Heart left ventricle (tissue), 16 donors: ENCODE measurements at regions not wholly inside any gene's neighbourhood (a gene's known extent, or its start where the extent isn't known, plus 50 kb on each side); places are given as distances from the start of the nearest gene placed in this dataset.

Source experiments
- ATAC-seq, 4 donors: fragments of 200-7000 bp; cut with Tn5 transposase; one replicate each; pipeline ENCODE4 v1.9.1; 2020 to 2022; ENCODE audit warnings: moderate library complexity in 4 of 4, mild to moderate bottlenecking in 3 of 4, moderate number of reproducible peaks in 1 of 4
- DNase-seq, 5 donors: peaks; one replicate each; pipeline ENCODE4 v3.0.0-alpha.2; 2020
- H3K27ac ChIP-seq, 12 donors: fragments of 200-600 bp; sonication (generic) in 4 of 12; one replicate each; pipeline versions ENCODE4 v1.5.0 to v1.8.0; 2016 to 2022; ENCODE audit warnings: mild to moderate bottlenecking in 2 of 12
- H3K27me3 ChIP-seq, 9 donors: fragments of 200-600 bp; sonication (generic) in 2 of 9; one replicate each; pipeline versions ENCODE4 v1.5.1 to v1.8.0; 2016 to 2022; ENCODE audit warnings: mild to moderate bottlenecking in 3 of 9
- H3K36me3 ChIP-seq, 9 donors: fragments of 200-600 bp; sonication (generic) in 2 of 9; one replicate each; pipeline versions ENCODE4 v1.5.0 to v1.8.0; 2018 to 2022; ENCODE audit warnings: mild to moderate bottlenecking in 2 of 9
- H3K4me1 ChIP-seq, 12 donors: fragments of 200-600 bp; sonication (generic) in 4 of 12; one replicate each; pipeline versions ENCODE4 v1.5.0 to v1.8.0; 2016 to 2022; ENCODE audit warnings: mild to moderate bottlenecking in 3 of 12
- H3K4me3 ChIP-seq, 12 donors: fragments of 200-600 bp; sonication (generic) in 4 of 12; one replicate each; pipeline versions ENCODE4 v1.5.0 to v1.8.0; 2017 to 2022; ENCODE audit warnings: mild to moderate bottlenecking in 9 of 12, moderate library complexity in 4 of 12
- H3K9me3 ChIP-seq, 12 donors: fragments of 200-600 bp; sonication (generic) in 4 of 12; one replicate each; pipeline versions ENCODE4 v1.5.0 to v1.8.0; 2016 to 2022; ENCODE audit warnings: mild to moderate bottlenecking in 1 of 12
- POLR2A ChIP-seq, 2 donors: fragments of 450-650 bp; IDR thresholded peaks; one replicate each; pipeline ENCODE4 v1.6.1; 2017; ENCODE audit warnings: antibody characterized with exemption in 2 of 2, mild to moderate bottlenecking in 2 of 2, moderate library complexity in 2 of 2
- WGBS, 4 donors: extraction: QIAGEN DNeasy Blood & Tissue Kit in 2 of 4; methylation state at CpG; one replicate each; pipeline versions ENCODE4 v1.1.5 to v1.1.7; 2013 to 2018; 5-methylcytosine and 5-hydroxymethylcytosine counted together
- intact Hi-C, 10 donors: fragments of 100-400 bp; cut with DNase I; formaldehyde crosslinking; loops; one replicate each; pipeline versions ENCODE4 v1.11.1 to v1.14.2; 2022
- TF ChIP-seq, protein P1 (sequence below), 12 donors: fragments of 200-600 bp; sonication (generic) in 4 of 12; IDR thresholded peaks; one replicate each; pipeline versions ENCODE4 v1.5.0 to v1.8.0; 2018 to 2022; ENCODE audit warnings: antibody characterized with exemption in 12 of 12, mild to moderate bottlenecking in 5 of 12
- donor health status: ischemic (EF 13 %, LVEDD 7.1; RV severe dilation, severe dysfunction).
- donor health status: healthy with polysubstance abuse.
- donor health status: DM: no; HTN: yes; CAD: no.
- donor health status: DM: no; HTN: no; CAD: no.
- donor health status: ischemic (EF 25% LVEDD 6.9; RV normal size, moderate dysfunction).
- donor health status: ischemic (EF 25% LVEDD 5.7; RV mildly dilated, moderate dysfunction).
- donor health status: healthy.
- donor health status: DM: yes; HTN: yes; CAD: no.
- donor health status: ischemic (EF 35%, LVEDD 5.7; RV mildly dilated, moderate dysfunction).
- donor health status: nonischemic (EF 11% LVEDD 7.7; RV severe dilation, severe dysfunction).
- donor health status: DM: yes; HTN: yes; CAD: no.
- donor health status: PGD.
- donor health status: ischemic (EF 29% LVEDD 5.4; RV normal size, mild dysfunction).
- donor health status: nonischemic (EF 23%, LVEDD 6.1; RV moderate dilation, normal function).

DNA sequence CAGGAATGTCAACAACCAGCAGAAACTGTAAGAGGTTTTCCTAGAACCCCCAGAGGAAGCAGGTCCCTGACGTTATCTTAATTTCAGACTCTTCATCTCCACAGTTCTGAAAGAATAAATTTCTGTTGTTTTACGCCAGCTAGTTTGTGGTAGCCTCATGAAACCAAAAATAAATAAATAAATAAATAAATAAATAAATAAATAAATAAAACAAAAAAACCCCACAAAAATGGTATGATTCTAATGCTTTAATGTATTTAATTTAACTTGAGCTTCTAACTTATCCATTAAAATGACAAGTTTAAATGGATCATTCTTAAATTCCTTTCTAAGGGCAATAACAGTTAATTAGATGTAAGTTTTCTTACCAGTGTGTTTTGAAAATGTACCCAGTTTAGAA lies 293.8 kb upstream of the ADAMTS5 start:
- Histone ChIP-seq H3K4me3 (no peak overlapping the region), H3K27me3 (no peaks in the 10 kb centered on the region), H3K4me1 (no peaks in the 10 kb centered on the region), H3K9me3 (peaks cover 0 to 3% (median 0%) of the 10 kb centered on the region in 12 donors), H3K27ac (no peak overlapping the region), H3K36me3 (no peaks in the 10 kb centered on the region)
- ATAC-seq (no peak), DNase-seq (no peak)
- TF ChIP-seq POLR2A (IDR thresholded peaks at IDR 0.05), result no peak
- TF ChIP-seq, protein P1, sequence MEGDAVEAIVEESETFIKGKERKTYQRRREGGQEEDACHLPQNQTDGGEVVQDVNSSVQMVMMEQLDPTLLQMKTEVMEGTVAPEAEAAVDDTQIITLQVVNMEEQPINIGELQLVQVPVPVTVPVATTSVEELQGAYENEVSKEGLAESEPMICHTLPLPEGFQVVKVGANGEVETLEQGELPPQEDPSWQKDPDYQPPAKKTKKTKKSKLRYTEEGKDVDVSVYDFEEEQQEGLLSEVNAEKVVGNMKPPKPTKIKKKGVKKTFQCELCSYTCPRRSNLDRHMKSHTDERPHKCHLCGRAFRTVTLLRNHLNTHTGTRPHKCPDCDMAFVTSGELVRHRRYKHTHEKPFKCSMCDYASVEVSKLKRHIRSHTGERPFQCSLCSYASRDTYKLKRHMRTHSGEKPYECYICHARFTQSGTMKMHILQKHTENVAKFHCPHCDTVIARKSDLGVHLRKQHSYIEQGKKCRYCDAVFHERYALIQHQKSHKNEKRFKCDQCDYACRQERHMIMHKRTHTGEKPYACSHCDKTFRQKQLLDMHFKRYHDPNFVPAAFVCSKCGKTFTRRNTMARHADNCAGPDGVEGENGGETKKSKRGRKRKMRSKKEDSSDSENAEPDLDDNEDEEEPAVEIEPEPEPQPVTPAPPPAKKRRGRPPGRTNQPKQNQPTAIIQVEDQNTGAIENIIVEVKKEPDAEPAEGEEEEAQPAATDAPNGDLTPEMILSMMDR (IDR thresholded peaks at IDR 0.05), result no peak
- 90 to 98% (median 92%) methylated on average over 2 of the region's 2 CpGs for WGBS, 4 donors
- intact Hi-C loops, result no loop called here

DNA sequence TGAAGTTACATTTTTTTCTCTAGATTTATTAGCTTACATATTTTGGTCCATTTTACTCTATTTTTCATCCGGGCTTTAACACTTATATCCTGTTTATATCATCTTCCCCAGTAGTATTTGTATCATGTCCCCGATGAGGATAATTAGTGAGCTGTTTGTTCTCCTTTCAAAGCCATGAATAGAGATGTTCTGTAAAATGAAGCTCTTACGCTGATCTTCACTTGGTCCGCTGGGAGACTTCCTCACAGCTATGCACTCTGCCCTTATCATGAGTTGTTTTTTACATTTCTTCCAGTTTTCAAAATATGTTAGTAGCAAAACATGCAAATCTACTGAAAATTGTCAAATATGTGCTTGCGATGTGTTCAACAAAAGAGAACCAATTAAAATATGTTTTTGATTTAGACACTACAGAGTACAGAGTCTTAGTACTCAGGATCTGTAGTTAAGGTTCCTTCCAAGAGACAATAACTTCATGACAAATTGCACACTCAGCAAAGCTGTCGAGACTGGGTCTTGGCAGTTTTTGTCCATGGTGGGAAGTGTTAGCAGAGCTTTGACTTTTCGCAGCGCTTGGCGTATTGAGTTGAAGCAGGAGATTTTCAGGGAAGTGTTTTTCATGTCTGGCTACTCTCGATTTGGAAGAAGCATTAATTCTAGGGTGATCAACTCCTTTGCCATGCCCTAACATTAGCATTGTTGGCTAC lies 292.0 kb upstream of the ADAMTS5 start:
- no peak for DNase-seq
- 73 to 91% (median 87%) methylated on average over 10 of the region's 10 CpGs for WGBS, 4 donors
- no peaks in the 10 kb centered on the region for H3K36me3 ChIP-seq
- TF ChIP-seq POLR2A (IDR thresholded peaks at IDR 0.05), result no peak
- TF ChIP-seq, protein P1 (IDR thresholded peaks at IDR 0.05), result no peak
- no peak overlapping the region for H3K4me3 ChIP-seq
- no peaks in the 10 kb centered on the region for H3K27me3 ChIP-seq
- no peak for ATAC-seq
- H3K9me3 ChIP-seq, result peaks cover 0 to 3% (median 0%) of the 10 kb centered on the region in 12 donors
- intact Hi-C loops, result no loop called here
- no peaks in the 10 kb centered on the region for H3K4me1 ChIP-seq
- H3K27ac ChIP-seq, result no peak overlapping the region

DNA sequence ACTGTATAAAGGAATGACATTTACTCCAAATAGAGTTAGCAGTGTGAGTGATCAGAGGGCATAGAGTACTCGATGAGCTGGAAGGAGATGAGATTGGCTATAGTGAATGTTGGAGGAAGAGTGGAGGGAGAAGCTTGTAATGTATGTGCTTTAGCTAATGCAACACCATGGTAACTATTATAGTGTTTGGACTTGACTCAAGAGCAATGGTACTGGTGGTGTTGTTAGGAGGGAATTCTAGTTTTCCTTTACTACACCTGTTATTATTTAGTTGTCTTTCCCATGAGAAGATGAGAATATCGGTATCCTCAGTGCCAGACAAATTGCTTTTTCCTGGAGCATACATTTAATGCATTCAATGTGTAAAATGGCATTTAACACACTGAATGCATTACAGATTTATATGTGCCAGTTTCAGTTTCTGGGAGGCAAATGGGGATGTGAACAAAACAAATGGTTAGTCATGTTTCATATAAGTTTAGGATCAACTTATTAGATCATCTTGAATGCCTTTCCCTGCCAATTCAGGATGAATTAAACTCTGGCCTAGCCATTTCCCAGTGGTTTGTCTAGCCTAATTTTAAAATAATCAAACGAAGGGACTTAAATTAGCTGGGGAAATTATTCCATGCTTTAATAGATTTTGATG lies 291.1 kb upstream of the ADAMTS5 start:
- H3K36me3 ChIP-seq, result no peaks in the 10 kb centered on the region
- no peak for ATAC-seq
- DNase-seq, result no peak
- H3K9me3 ChIP-seq, result peaks cover 0 to 3% (median 0%) of the 10 kb centered on the region in 12 donors
- no peak overlapping the region for H3K27ac ChIP-seq
- TF ChIP-seq POLR2A (IDR thresholded peaks at IDR 0.05), result no peak
- TF ChIP-seq, protein P1 (IDR thresholded peaks at IDR 0.05), result no peak
- H3K27me3 ChIP-seq, result no peaks in the 10 kb centered on the region
- intact Hi-C loops, result no loop called here
- WGBS, 4 donors, result 62 to 73% (median 68%) methylated on average over 3 of the region's 3 CpGs
- H3K4me3 ChIP-seq, result no peak overlapping the region
- H3K4me1 ChIP-seq, result no peaks in the 10 kb centered on the region

DNA sequence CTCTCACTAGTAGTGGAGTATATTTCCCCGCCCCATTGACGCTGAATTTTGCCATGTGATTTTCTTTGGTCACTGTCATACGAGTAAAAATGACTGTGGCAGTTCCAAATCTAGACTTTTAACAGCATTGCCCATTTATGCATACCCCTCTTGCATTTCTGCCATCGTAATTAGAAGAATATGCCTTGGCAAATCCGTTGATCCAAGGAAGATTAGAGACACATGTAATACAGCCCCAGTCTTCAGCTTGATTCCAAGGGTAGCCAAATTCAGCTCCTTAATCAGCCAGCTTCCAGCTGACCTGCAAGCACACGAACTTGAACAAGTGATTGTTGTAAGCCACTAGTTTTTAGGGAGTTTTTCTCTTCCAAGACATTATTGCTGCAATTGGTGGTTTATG lies 290.3 kb upstream of the ADAMTS5 start:
- ATAC-seq, result no peak
- no peak for DNase-seq

More for the DNA sequence above, 290.3 kb upstream of the ADAMTS5 start:
- Histone ChIP-seq H3K4me1 (no peaks in the 10 kb centered on the region), H3K27ac (no peak overlapping the region), H3K36me3 (no peaks in the 10 kb centered on the region), H3K27me3 (no peaks in the 10 kb centered on the region), H3K9me3 (no peaks in the 10 kb centered on the region), H3K4me3 (no peak overlapping the region)
- intact Hi-C loops, result no loop called here
- WGBS, 4 donors, result 67 to 83% (median 81%) methylated on average over 6 of the region's 6 CpGs
- no peak for TF ChIP-seq POLR2A (IDR thresholded peaks at IDR 0.05)
